RWPE2 (cell line): ENCODE measurements at regions not wholly inside any gene's neighbourhood (a gene's known extent, or its start where the extent isn't known, plus 50 kb on each side); places are given as distances from the start of the nearest gene placed in this dataset.

ENCODE experiments used
- ATAC-seq: fragments of 200-7000 bp; cut with Tn5 transposase; 3 replicates; pipeline ENCODE4 v1.9.1; 2021; ENCODE audit warnings: low read depth
- DNase-seq: peaks from one replicate; pipeline ENCODE4 v3.0.0-alpha.2; 2020; ENCODE audit warnings: low spot score
- H3K27ac ChIP-seq: fragments of 450-650 bp; 2 replicates; pipeline ENCODE4 v1.5.1; 2017; ENCODE audit warnings: mild to moderate bottlenecking; ENCODE audit not compliant: poor library complexity, severe bottlenecking
- H3K27me3 ChIP-seq: fragments of 250-450 bp; sonication (Bioruptor Pico); 2 replicates; pipeline ENCODE4 v1.5.1; 2021; ENCODE audit warnings: mild to moderate bottlenecking, moderate library complexity; ENCODE audit not compliant: insufficient read depth, poor library complexity, severe bottlenecking
- H3K36me3 ChIP-seq: fragments of 250-450 bp; sonication (Bioruptor Pico); 2 replicates; pipeline ENCODE4 v1.5.1; 2020; ENCODE audit warnings: low read depth, mild to moderate bottlenecking, moderate library complexity
- H3K4me1 ChIP-seq: fragments of 250-450 bp; sonication (Bioruptor Pico); 2 replicates; pipeline ENCODE4 v1.5.1; 2021; ENCODE audit warnings: mild to moderate bottlenecking, moderate library complexity; ENCODE audit not compliant: insufficient read depth, poor library complexity, severe bottlenecking
- H3K4me3 ChIP-seq: fragments of 250-450 bp; sonication (Bioruptor Pico); 2 replicates; pipeline ENCODE4 v1.5.1; 2021; ENCODE audit warnings: mild to moderate bottlenecking, moderate library complexity; ENCODE audit not compliant: severe bottlenecking
- H3K9me3 ChIP-seq: fragments of 250-450 bp; sonication (Bioruptor Pico); 2 replicates; pipeline ENCODE4 v1.5.1; 2021; ENCODE audit warnings: mild to moderate bottlenecking, moderate library complexity; ENCODE audit not compliant: severe bottlenecking
- CTCF ChIP-seq: fragments of 450-650 bp; IDR thresholded peaks from one replicate; pipeline ENCODE4 v1.5.1; 2017; ENCODE audit warnings: mild to moderate bottlenecking, moderate library complexity; ENCODE audit not compliant: poor library complexity, severe bottlenecking

GRCh38 chr4:157973297-157973696, 199.5 kb downstream of the GASK1B start:
- no peak overlapping the region for H3K4me3 ChIP-seq
- ATAC-seq (no peak), DNase-seq (no peak)
- no peak for TF ChIP-seq CTCF
- H3K4me1 ChIP-seq: no peaks in the 10 kb centered on the region
- H3K27me3 ChIP-seq: peaks cover 4% of the 10 kb centered on the region
- H3K27ac ChIP-seq: no peak overlapping the region
- no peaks in the 10 kb centered on the region for H3K36me3 ChIP-seq
- no peaks in the 10 kb centered on the region for H3K9me3 ChIP-seq

DNA sequence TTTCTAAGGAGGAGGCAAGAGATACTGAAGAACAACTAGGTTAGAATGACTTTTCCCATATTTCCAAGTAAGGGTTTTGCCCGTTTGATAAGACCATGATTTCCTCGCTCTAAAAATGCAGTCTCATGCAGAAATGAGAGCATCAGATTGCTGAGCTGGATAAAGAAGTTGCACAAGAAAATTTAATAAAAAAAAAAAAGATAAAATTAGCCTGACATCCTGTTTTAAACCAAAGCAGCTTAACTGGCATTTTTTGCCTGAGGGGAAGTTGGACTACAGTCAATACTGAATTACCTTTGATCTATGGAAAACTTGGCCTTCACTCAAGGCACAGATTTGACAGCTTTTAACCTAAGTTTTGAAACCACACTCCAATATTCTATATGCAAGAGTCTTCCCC, 208.4 kb downstream of the GASK1B start:
- Histone ChIP-seq H3K27me3 (no peaks in the 10 kb centered on the region), H3K4me3 (no peak overlapping the region), H3K9me3 (no peaks in the 10 kb centered on the region), H3K27ac (no peak overlapping the region), H3K36me3 (no peaks in the 10 kb centered on the region), H3K4me1 (no peaks in the 10 kb centered on the region)
- DNase-seq: no peak
- TF ChIP-seq CTCF: no peak
- ATAC-seq: no peak

- no peak overlapping the region for H3K27ac ChIP-seq
- H3K27me3 ChIP-seq: no peaks in the 10 kb centered on the region
- no peak overlapping the region for H3K4me3 ChIP-seq
- no peak for ATAC-seq
- TF ChIP-seq CTCF: no peak
- no peak for DNase-seq
- no peaks in the 10 kb centered on the region for H3K4me1 ChIP-seq
- no peaks in the 10 kb centered on the region for H3K36me3 ChIP-seq
- H3K9me3 ChIP-seq: no peaks in the 10 kb centered on the region
Measured at GRCh38 chr4:157961229-157961990, 211.4 kb downstream of the GASK1B start.

DNA sequence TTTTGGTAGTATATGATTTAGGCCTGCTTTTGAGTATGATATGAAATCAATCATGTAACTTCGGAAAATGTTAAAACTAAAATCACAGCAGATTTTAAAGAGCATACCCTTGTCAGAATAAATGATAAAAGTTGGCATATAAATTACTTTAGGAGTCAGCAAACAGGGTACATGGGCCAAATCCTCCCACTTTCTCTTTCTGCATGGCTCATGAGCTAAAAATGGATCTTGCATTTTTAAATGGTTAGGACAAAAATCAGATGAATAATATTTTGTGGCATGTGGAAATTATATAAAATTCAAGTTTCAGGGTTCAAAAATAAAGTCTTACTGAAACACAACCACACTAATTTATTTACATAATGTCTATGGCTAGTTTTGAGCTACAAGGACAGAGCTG, 214.9 kb downstream of the GASK1B start:
- Histone ChIP-seq H3K9me3 (no peaks in the 10 kb centered on the region), H3K4me3 (no peak overlapping the region), H3K4me1 (no peaks in the 10 kb centered on the region), H3K27ac (no peak overlapping the region), H3K27me3 (no peaks in the 10 kb centered on the region), H3K36me3 (no peaks in the 10 kb centered on the region)
- no peak for DNase-seq
- no peak for TF ChIP-seq CTCF
- no peak for ATAC-seq

- no peak for TF ChIP-seq CTCF
- no peaks in the 10 kb centered on the region for H3K27me3 ChIP-seq
- no peaks in the 10 kb centered on the region for H3K9me3 ChIP-seq
- H3K36me3 ChIP-seq: no peaks in the 10 kb centered on the region
- DNase-seq: no peak
- no peak for ATAC-seq
- H3K4me3 ChIP-seq: no peak overlapping the region
- no peak overlapping the region for H3K27ac ChIP-seq
- H3K4me1 ChIP-seq: no peaks in the 10 kb centered on the region
Measured at GRCh38 chr4:157942017-157942416, 230.8 kb downstream of the GASK1B start.
